ENCODE measurements at regions not wholly inside any gene's neighbourhood (a gene's known extent, or its start where the extent isn't known, plus 50 kb on each side); places are given as distances from the start of the nearest gene placed in this dataset.

GRCh38 chr5:35309365-35310130 is 79.3 kb upstream of the PRLR start:
- DNase-seq (ENCODE audit: insufficient read length, low spot score, missing footprints) = no peak
- H3K27me3 ChIP-seq (ENCODE audit: insufficient read depth, low read length) = peaks cover 18% of the 10 kb centered on the region
- TF ChIP-seq CTCF (IDR thresholded peaks at IDR 0.05; ENCODE audit: extremely low read depth, low read depth, low read length) = no peak

GRCh38 chr5:35308421-35308820 is 78.1 kb upstream of the PRLR start:
- no peak for TF ChIP-seq CTCF (IDR thresholded peaks at IDR 0.05; ENCODE audit: extremely low read depth, low read depth, low read length)
- Histone ChIP-seq H3K4me2 (ENCODE audit: insufficient read depth, low read length) (no peak overlapping the region), H3K4me3 (ENCODE audit: insufficient read depth, low read length) (no peak overlapping the region)

More at GRCh38 chr5:35309365-35310130, 79.3 kb upstream of the PRLR start:
- H3K4me1 ChIP-seq (ENCODE audit: insufficient read depth, low read length) = no peaks in the 10 kb centered on the region
- no peaks in the 10 kb centered on the region for H4K20me1 ChIP-seq (ENCODE audit: insufficient read depth, low read length)
- H3K9me3 ChIP-seq (ENCODE audit: low read depth, low read length) = no peaks in the 10 kb centered on the region
- H3K36me3 ChIP-seq (ENCODE audit: insufficient read depth, low read length) = no peaks in the 10 kb centered on the region
- no peak overlapping the region for H3K4me3 ChIP-seq (ENCODE audit: insufficient read depth, low read length)
- no peak overlapping the region for H2AFZ ChIP-seq (ENCODE audit: low read length)
- no peak overlapping the region for H3K27ac ChIP-seq (ENCODE audit: low read depth, low read length)
- H3K79me2 ChIP-seq (ENCODE audit: insufficient read depth, low read length) = no peaks in the 10 kb centered on the region
- no peak overlapping the region for H3K4me2 ChIP-seq (ENCODE audit: insufficient read depth, low read length)

GRCh38 chr5:35306716-35307365 is 76.6 kb upstream of the PRLR start:
- TF ChIP-seq CTCF (IDR thresholded peaks at IDR 0.05; ENCODE audit: extremely low read depth, low read depth, low read length) = no peak
- Histone ChIP-seq H2AFZ (ENCODE audit: low read length) (no peak overlapping the region), H3K27me3 (ENCODE audit: insufficient read depth, low read length) (peaks cover 18% of the 10 kb centered on the region), H3K4me3 (ENCODE audit: insufficient read depth, low read length) (no peak overlapping the region), H3K27ac (ENCODE audit: low read depth, low read length) (no peak overlapping the region), H3K79me2 (ENCODE audit: insufficient read depth, low read length) (no peaks in the 10 kb centered on the region), H3K9me3 (ENCODE audit: low read depth, low read length) (no peaks in the 10 kb centered on the region), H3K4me1 (ENCODE audit: insufficient read depth, low read length) (no peaks in the 10 kb centered on the region), H3K4me2 (ENCODE audit: insufficient read depth, low read length) (no peak overlapping the region), H3K36me3 (ENCODE audit: insufficient read depth, low read length) (no peaks in the 10 kb centered on the region), H4K20me1 (ENCODE audit: insufficient read depth, low read length) (no peaks in the 10 kb centered on the region)
- DNase-seq (ENCODE audit: insufficient read length, low spot score, missing footprints) = no peak

More at GRCh38 chr5:35308421-35308820, 78.1 kb upstream of the PRLR start:
- no peaks in the 10 kb centered on the region for H4K20me1 ChIP-seq (ENCODE audit: insufficient read depth, low read length)
- H3K36me3 ChIP-seq (ENCODE audit: insufficient read depth, low read length) = no peaks in the 10 kb centered on the region
- H3K27ac ChIP-seq (ENCODE audit: low read depth, low read length) = no peak overlapping the region
- no peaks in the 10 kb centered on the region for H3K79me2 ChIP-seq (ENCODE audit: insufficient read depth, low read length)
- no peaks in the 10 kb centered on the region for H3K4me1 ChIP-seq (ENCODE audit: insufficient read depth, low read length)
- peaks cover 18% of the 10 kb centered on the region for H3K27me3 ChIP-seq (ENCODE audit: insufficient read depth, low read length)
- no peak overlapping the region for H2AFZ ChIP-seq (ENCODE audit: low read length)
- no peaks in the 10 kb centered on the region for H3K9me3 ChIP-seq (ENCODE audit: low read depth, low read length)
- DNase-seq (ENCODE audit: insufficient read length, low spot score, missing footprints) = no peak

GRCh38 chr5:35305336-35306020 is 75.2 kb upstream of the PRLR start:
- Histone ChIP-seq H4K20me1 (ENCODE audit: insufficient read depth, low read length) (no peaks in the 10 kb centered on the region), H3K4me2 (ENCODE audit: insufficient read depth, low read length) (no peak overlapping the region), H3K4me1 (ENCODE audit: insufficient read depth, low read length) (no peaks in the 10 kb centered on the region), H2AFZ (ENCODE audit: low read length) (no peak overlapping the region), H3K36me3 (ENCODE audit: insufficient read depth, low read length) (no peaks in the 10 kb centered on the region), H3K9me3 (ENCODE audit: low read depth, low read length) (no peaks in the 10 kb centered on the region), H3K27ac (ENCODE audit: low read depth, low read length) (no peak overlapping the region), H3K27me3 (ENCODE audit: insufficient read depth, low read length) (peaks cover 9% of the 10 kb centered on the region), H3K79me2 (ENCODE audit: insufficient read depth, low read length) (no peaks in the 10 kb centered on the region), H3K4me3 (ENCODE audit: insufficient read depth, low read length) (no peak overlapping the region)
- no peak for TF ChIP-seq CTCF (IDR thresholded peaks at IDR 0.05; ENCODE audit: extremely low read depth, low read depth, low read length)
- no peak for DNase-seq (ENCODE audit: insufficient read length, low spot score, missing footprints)

Data from osteoblast (primary cell).